ENCODE measurements at regions not wholly inside any gene's neighbourhood (a gene's known extent, or its start where the extent isn't known, plus 50 kb on each side); places are given as distances from the start of the nearest gene placed in this dataset.

DNA sequence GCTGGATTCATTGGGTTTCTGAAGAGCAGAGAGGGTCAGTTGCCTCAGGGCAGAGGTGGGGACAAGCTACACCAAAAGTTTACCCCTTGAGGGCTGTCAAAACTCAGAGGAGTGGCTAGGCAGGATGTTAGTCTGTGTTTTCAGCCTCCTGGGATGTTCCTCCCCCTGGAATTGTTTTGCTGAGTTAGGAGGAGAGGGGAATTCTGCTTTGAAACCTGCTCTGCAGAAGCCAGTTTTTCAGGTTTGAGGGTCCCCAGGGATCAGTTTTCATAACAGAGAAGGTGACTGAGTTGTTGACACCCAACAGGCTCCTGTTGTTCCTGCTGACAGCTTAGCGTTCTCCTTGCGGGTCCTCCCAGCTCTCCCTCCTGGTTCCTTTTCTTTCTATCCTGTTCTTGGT is 121.9 kb upstream of the TMTC4 start:
- Histone ChIP-seq H3K4me3 (ENCODE audit: low read depth, low read length, poor library complexity, severe bottlenecking) (no peak overlapping the region), H3K4me2 (ENCODE audit: low read length) (no peak overlapping the region), H3K27ac (ENCODE audit: low read depth, low read length, poor library complexity, severe bottlenecking) (no peak overlapping the region), H3K4me1 (ENCODE audit: insufficient read depth, low read length, poor library complexity, severe bottlenecking) (no peaks in the 10 kb centered on the region), H2AFZ (ENCODE audit: low read length) (no peak overlapping the region), H4K20me1 (ENCODE audit: insufficient read depth, low read length) (no peaks in the 10 kb centered on the region), H3K9me3 (ENCODE audit: low read length) (no peaks in the 10 kb centered on the region), H3K9me2 (ENCODE audit: insufficient read depth, low read length) (no peaks in the 10 kb centered on the region), H3K36me3 (ENCODE audit: insufficient read depth, low read length) (no peaks in the 10 kb centered on the region), H3K79me2 (ENCODE audit: insufficient read depth, low read depth, low read length) (no peaks in the 10 kb centered on the region)
- BruUV-seq (replicated peaks): no TSS peak
- no peak for DNase-seq (ENCODE audit: low spot score)
- TF ChIP-seq, protein P1, sequence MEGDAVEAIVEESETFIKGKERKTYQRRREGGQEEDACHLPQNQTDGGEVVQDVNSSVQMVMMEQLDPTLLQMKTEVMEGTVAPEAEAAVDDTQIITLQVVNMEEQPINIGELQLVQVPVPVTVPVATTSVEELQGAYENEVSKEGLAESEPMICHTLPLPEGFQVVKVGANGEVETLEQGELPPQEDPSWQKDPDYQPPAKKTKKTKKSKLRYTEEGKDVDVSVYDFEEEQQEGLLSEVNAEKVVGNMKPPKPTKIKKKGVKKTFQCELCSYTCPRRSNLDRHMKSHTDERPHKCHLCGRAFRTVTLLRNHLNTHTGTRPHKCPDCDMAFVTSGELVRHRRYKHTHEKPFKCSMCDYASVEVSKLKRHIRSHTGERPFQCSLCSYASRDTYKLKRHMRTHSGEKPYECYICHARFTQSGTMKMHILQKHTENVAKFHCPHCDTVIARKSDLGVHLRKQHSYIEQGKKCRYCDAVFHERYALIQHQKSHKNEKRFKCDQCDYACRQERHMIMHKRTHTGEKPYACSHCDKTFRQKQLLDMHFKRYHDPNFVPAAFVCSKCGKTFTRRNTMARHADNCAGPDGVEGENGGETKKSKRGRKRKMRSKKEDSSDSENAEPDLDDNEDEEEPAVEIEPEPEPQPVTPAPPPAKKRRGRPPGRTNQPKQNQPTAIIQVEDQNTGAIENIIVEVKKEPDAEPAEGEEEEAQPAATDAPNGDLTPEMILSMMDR (conservative IDR thresholded peaks at IDR 0.05; ENCODE audit: low read length): no peak
- TF ChIP-seq EZH2phosphoT487 (IDR thresholded peaks at IDR 0.05; ENCODE audit: borderline replicate concordance, low read depth, low read length): no peak
- ChIA-PET POLR2A (no interaction called here), CTCF (ENCODE audit: unreplicated experiment) (no interaction called here)
- intact Hi-C loops (cut with micrococcal nuclease; ENCODE audit: unreplicated experiment): no loop called here

GRCh38 chr13:100794575-100794974 is 120.0 kb upstream of the TMTC4 start:
- Histone ChIP-seq H3K9me2 (ENCODE audit: insufficient read depth, low read length) (no peaks in the 10 kb centered on the region), H3K79me2 (ENCODE audit: insufficient read depth, low read depth, low read length) (no peaks in the 10 kb centered on the region), H3K4me3 (ENCODE audit: low read depth, low read length, poor library complexity, severe bottlenecking) (no peak overlapping the region), H2AFZ (ENCODE audit: low read length) (no peak overlapping the region), H3K4me1 (ENCODE audit: insufficient read depth, low read length, poor library complexity, severe bottlenecking) (no peaks in the 10 kb centered on the region), H3K27ac (ENCODE audit: low read depth, low read length, poor library complexity, severe bottlenecking) (no peak overlapping the region), H3K36me3 (ENCODE audit: insufficient read depth, low read length) (no peaks in the 10 kb centered on the region), H4K20me1 (ENCODE audit: insufficient read depth, low read length) (no peaks in the 10 kb centered on the region), H3K4me2 (ENCODE audit: low read length) (no peak overlapping the region), H3K9me3 (ENCODE audit: low read length) (no peaks in the 10 kb centered on the region)
- no TSS peak for BruUV-seq (replicated peaks)
- TF ChIP-seq, protein P1 (conservative IDR thresholded peaks at IDR 0.05; ENCODE audit: low read length): no peak
- no peak for TF ChIP-seq EZH2phosphoT487 (IDR thresholded peaks at IDR 0.05; ENCODE audit: borderline replicate concordance, low read depth, low read length)
- DNase-seq (ENCODE audit: low spot score): no peak
- POLR2A ChIA-PET: no interaction called here
- CTCF ChIA-PET (ENCODE audit: unreplicated experiment): no interaction called here
- intact Hi-C loops (cut with micrococcal nuclease; ENCODE audit: unreplicated experiment): no loop called here

GRCh38 chr13:100790405-100790804 is 115.8 kb upstream of the TMTC4 start:
- Histone ChIP-seq H3K9me3 (ENCODE audit: low read length) (no peaks in the 10 kb centered on the region), H4K20me1 (ENCODE audit: insufficient read depth, low read length) (no peaks in the 10 kb centered on the region), H2AFZ (ENCODE audit: low read length) (no peak overlapping the region), H3K9me2 (ENCODE audit: insufficient read depth, low read length) (no peaks in the 10 kb centered on the region), H3K4me2 (ENCODE audit: low read length) (no peak overlapping the region), H3K27ac (ENCODE audit: low read depth, low read length, poor library complexity, severe bottlenecking) (no peak overlapping the region), H3K4me1 (ENCODE audit: insufficient read depth, low read length, poor library complexity, severe bottlenecking) (no peaks in the 10 kb centered on the region), H3K79me2 (ENCODE audit: insufficient read depth, low read depth, low read length) (no peaks in the 10 kb centered on the region), H3K36me3 (ENCODE audit: insufficient read depth, low read length) (no peaks in the 10 kb centered on the region), H3K4me3 (ENCODE audit: low read depth, low read length, poor library complexity, severe bottlenecking) (no peak overlapping the region)
- no TSS peak for BruUV-seq (replicated peaks)
- CTCF ChIA-PET (ENCODE audit: unreplicated experiment): no interaction called here
- no peak for TF ChIP-seq EZH2phosphoT487 (IDR thresholded peaks at IDR 0.05; ENCODE audit: borderline replicate concordance, low read depth, low read length)
- TF ChIP-seq, protein P1 (conservative IDR thresholded peaks at IDR 0.05; ENCODE audit: low read length): no peak
- intact Hi-C loops (cut with micrococcal nuclease; ENCODE audit: unreplicated experiment): no loop called here
- POLR2A ChIA-PET: no interaction called here
- DNase-seq (ENCODE audit: low spot score): no peak

Data from OCI-LY7 (cell line).